ENCODE measurements at regions not wholly inside any gene's neighbourhood (a gene's known extent, or its start where the extent isn't known, plus 50 kb on each side); places are given as distances from the start of the nearest gene placed in this dataset.

DNA sequence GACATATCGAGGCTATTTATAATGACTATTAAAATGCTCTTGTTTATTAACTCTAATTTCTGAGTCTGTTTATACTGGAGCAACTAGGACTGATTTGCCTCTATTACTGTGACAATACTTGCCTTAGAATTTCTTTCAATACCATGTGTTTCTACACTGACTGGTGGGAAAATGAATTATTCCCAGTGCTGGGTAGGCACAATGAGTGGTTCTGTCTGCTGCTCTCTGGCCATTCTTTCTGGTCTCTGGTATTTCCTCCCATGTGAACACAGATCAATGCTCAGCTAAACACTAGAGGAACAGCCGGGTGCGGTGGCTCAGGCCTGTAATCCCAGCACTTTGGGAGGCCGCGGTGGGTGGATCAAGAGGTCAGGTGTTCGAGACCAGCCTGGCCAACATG, 390.5 kb downstream of the PRDM2 start:
- no peak for TF ChIP-seq CTCF (IDR thresholded peaks at IDR 0.05)
- Histone ChIP-seq H3K4me1 (no peaks in the 10 kb centered on the region), H3K27ac (no peak overlapping the region), H3K27me3 (no peaks in the 10 kb centered on the region), H3K4me3 (no peak overlapping the region), H3K36me3 (no peaks in the 10 kb centered on the region), H3K9me3 (peaks cover 0 to 15% of the 10 kb centered on the region in 2 donors)
- ATAC-seq: no peak
- no peak for DNase-seq
- intact Hi-C loops (cut with DNase I): no loop called here

DNA sequence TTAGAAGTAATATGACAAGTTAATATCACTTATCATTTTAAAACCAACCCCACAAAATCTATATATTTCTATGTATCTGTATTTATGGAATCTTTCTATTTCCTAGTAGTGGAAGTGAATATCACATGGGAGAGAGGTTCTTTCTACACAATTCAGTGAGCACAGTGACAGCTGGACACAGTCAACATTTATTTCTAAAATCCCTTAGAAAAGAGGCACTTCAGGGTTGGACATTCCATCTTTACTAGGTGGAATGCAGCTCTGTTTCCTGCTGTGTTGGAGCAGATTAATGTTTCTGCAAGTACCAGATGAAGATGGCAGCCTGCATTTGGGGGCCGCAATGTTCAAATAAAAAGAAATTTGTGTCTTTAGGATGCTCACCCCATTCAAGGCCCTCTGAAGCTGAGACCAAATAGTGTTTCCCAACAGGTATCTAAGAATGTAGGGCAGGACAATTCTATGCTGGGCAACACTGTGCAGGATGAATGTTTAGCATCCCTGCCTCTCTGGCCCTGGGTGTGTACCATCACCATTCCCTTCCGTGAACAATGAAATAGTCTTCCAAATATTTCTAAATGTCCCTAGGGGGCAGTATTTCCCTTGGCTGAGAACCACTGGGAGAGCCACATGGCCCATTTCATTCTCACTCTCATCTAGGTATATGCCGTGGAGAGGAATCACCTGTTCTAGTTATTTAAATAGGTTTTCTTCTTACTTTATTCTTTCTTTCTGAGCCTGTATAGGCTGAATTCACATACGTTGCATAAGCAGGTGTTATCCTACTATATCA, 394.8 kb downstream of the PRDM2 start:
- peak in 1 of 2 donors; percentile 46 for TF ChIP-seq CTCF (IDR thresholded peaks at IDR 0.05)
- intact Hi-C loops (cut with DNase I): no loop called here
- no peak overlapping the region for H3K27ac ChIP-seq
- DNase-seq: peak in 1 of 4 donors; percentile 25
- no peaks in the 10 kb centered on the region for H3K4me1 ChIP-seq
- peaks cover 0 to 9% of the 10 kb centered on the region in 2 donors for H3K9me3 ChIP-seq
- ATAC-seq: peak; percentile 64
- H3K4me3 ChIP-seq: no peak overlapping the region
- no peaks in the 10 kb centered on the region for H3K36me3 ChIP-seq
- H3K27me3 ChIP-seq: no peaks in the 10 kb centered on the region

- no peak for DNase-seq
- ATAC-seq: no peak
- no peaks in the 10 kb centered on the region for H3K36me3 ChIP-seq
- TF ChIP-seq CTCF (IDR thresholded peaks at IDR 0.05): no peak
- H3K27ac ChIP-seq: no peak overlapping the region
- H3K27me3 ChIP-seq: no peaks in the 10 kb centered on the region
- H3K9me3 ChIP-seq: no peaks in the 10 kb centered on the region
- H3K4me3 ChIP-seq: no peak overlapping the region
- H3K4me1 ChIP-seq: no peaks in the 10 kb centered on the region
- intact Hi-C loops (cut with DNase I): no loop called here
These were observed 398.4 kb downstream of the PRDM2 start for GRCh38 chr1:14098294-14098913.

DNA sequence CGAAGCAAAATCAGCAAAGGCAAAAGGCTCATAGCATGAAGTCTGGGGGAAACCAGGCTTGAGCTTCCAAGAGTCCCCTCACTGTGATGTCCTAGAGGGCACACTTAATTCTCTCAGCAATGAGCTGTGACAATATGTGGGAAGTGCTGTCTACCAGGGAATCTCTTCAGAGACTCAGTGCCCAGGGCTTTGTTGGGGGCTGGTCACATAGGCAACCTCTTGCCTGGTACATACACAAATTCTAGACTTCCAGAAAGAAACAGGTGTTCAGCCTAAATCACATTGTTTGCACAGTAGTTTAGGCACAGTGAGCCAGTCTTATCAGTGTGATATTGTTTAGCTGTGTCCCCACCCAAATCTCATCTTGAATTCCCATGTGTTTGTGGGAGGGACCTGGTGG, 400.5 kb downstream of the PRDM2 start:
- DNase-seq: no peak
- Histone ChIP-seq H3K4me3 (no peak overlapping the region), H3K27ac (no peak overlapping the region), H3K36me3 (no peaks in the 10 kb centered on the region), H3K4me1 (no peaks in the 10 kb centered on the region), H3K9me3 (no peaks in the 10 kb centered on the region), H3K27me3 (no peaks in the 10 kb centered on the region)
- no peak for TF ChIP-seq CTCF (IDR thresholded peaks at IDR 0.05)
- no peak for ATAC-seq
- intact Hi-C loops (cut with DNase I): no loop called here

DNA sequence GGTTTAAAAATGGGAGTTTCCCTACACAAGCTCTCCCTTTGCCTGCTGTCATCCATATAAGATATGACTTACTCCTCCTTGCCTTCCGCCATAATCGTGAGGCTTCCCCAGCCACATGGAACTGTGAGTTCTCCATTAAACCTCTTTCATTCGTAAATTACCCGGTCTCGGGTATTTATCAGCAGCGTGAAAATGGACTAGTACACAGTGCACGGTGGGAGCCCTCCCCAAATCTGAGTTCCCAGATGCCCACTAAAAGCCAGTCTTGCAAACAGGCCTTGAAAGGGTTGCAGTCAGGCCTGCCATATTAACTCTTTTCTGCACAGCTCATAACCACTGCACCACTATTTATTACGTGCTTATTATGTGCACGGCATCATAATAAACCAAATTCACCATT, 400.9 kb downstream of the PRDM2 start:
- no peaks in the 10 kb centered on the region for H3K36me3 ChIP-seq
- no peaks in the 10 kb centered on the region for H3K4me1 ChIP-seq
- H3K9me3 ChIP-seq: no peaks in the 10 kb centered on the region
- no peak for TF ChIP-seq CTCF (IDR thresholded peaks at IDR 0.05)
- H3K27me3 ChIP-seq: no peaks in the 10 kb centered on the region
- intact Hi-C loops (cut with DNase I): no loop called here
- DNase-seq (no peak), ATAC-seq (no peak)
- H3K4me3 ChIP-seq: no peak overlapping the region
- no peak overlapping the region for H3K27ac ChIP-seq
